Lung (tissue), 11 donors: ENCODE measurements at regions not wholly inside any gene's neighbourhood (a gene's known extent, or its start where the extent isn't known, plus 50 kb on each side); places are given as distances from the start of the nearest gene placed in this dataset.
"Not testable (repeated sequence)": the region's sequence is repeated elsewhere in the genome, so short reads cannot be mapped to it uniquely, and the experiment has no call there.

ENCODE experiments used
- ATAC-seq: fragments of 200-7000 bp; cut with Tn5 transposase; one replicate; pipeline ENCODE4 v1.9.1; 2020; ENCODE audit warnings: moderate number of reproducible peaks; ENCODE audit not compliant: insufficient read depth, low FRiP score
- DNase-seq, 3 donors: peaks; one replicate each; pipeline ENCODE4 v3.0.0-alpha.2; 2013 to 2017
- H3K27ac ChIP-seq, 2 donors: one replicate each; pipeline ENCODE4 v1.5.1; 2013; ENCODE audit warnings: mild to moderate bottlenecking in 2 of 2, moderate library complexity in 2 of 2, control low read depth in 1 of 2, inconsistent platforms in 1 of 2, low read depth in 1 of 2, low read length in 1 of 2
- H3K27me3 ChIP-seq, 3 donors: one replicate each; pipeline ENCODE4 v1.5.1; 2013; ENCODE audit warnings: low read length in 2 of 3; ENCODE audit not compliant: control insufficient read depth in 3 of 3, insufficient read depth in 3 of 3
- H3K36me3 ChIP-seq, 4 donors: one replicate each; pipeline ENCODE4 v1.5.1; 2013; ENCODE audit warnings: low read length in 4 of 4, mild to moderate bottlenecking in 1 of 4, moderate library complexity in 1 of 4; ENCODE audit not compliant: control insufficient read depth in 4 of 4, insufficient read depth in 4 of 4
- H3K4me1 ChIP-seq, 5 donors: one replicate each; pipeline ENCODE4 v1.5.1; 2013; ENCODE audit warnings: low read length in 5 of 5, mild to moderate bottlenecking in 2 of 5, moderate library complexity in 1 of 5; ENCODE audit not compliant: control insufficient read depth in 5 of 5, insufficient read depth in 5 of 5
- H3K4me3 ChIP-seq: one replicate; pipeline ENCODE4 v1.5.1; 2013; ENCODE audit warnings: mild to moderate bottlenecking, control low read depth, moderate library complexity
- H3K9ac ChIP-seq, 2 donors: one replicate each; pipeline ENCODE4 v1.5.1; 2013; ENCODE audit warnings: low read length in 2 of 2, control low read depth in 1 of 2; ENCODE audit not compliant: insufficient read depth in 1 of 2
- H3K9me3 ChIP-seq, 4 donors: one replicate each; pipeline ENCODE4 v1.5.1; 2013; ENCODE audit warnings: low read length in 3 of 4, mild to moderate bottlenecking in 1 of 4, moderate library complexity in 1 of 4; ENCODE audit not compliant: control insufficient read depth in 4 of 4, insufficient read depth in 3 of 4
- CTCF ChIP-seq: IDR thresholded peaks from 2 replicates; pipeline ENCODE4 v1.5.1; 2012; ENCODE audit warnings: mild to moderate bottlenecking; ENCODE audit errors: control extremely low read depth, extremely low read depth
- WGBS, 2 donors: extraction: QIAGEN DNeasy Blood & Tissue Kit; methylation state at CpG; one replicate each; pipeline ENCODE4 v1.1.7; 2013; 5-methylcytosine and 5-hydroxymethylcytosine counted together
- donor health status: control.
- donor health status: control.
- donor health status: Bipolar disorder and iron deficiency.
- donor health status: healthy.
- donor health status: DM: yes; HTN: yes; CAD: no.

- no peak for DNase-seq
- Histone ChIP-seq H3K27ac (no peak overlapping the region), H3K4me1 (no peaks in the 10 kb centered on the region), H3K9me3 (no peaks in the 10 kb centered on the region), H3K4me3 (no peak overlapping the region), H3K27me3 (no peaks in the 10 kb centered on the region), H3K36me3 (no peaks in the 10 kb centered on the region), H3K9ac (no peak overlapping the region)
- TF ChIP-seq CTCF: no peak
- ATAC-seq: no peak
Measured at GRCh38 chr13:90835826-90836225, 511.7 kb upstream of the MIR17HG start.

- H3K36me3 ChIP-seq: no peaks in the 10 kb centered on the region
- TF ChIP-seq CTCF: no peak
- H3K9ac ChIP-seq: no peak overlapping the region
- H3K9me3 ChIP-seq: no peaks in the 10 kb centered on the region
- no peaks in the 10 kb centered on the region for H3K4me1 ChIP-seq
- no peak overlapping the region for H3K27ac ChIP-seq
- WGBS, 2 donors: 93 to 95% methylated on average over 4 of the region's 4 CpGs
- H3K4me3 ChIP-seq: no peak overlapping the region
- no peak for ATAC-seq
- DNase-seq: no peak
- no peaks in the 10 kb centered on the region for H3K27me3 ChIP-seq
Measured at GRCh38 chr13:90838317-90838960, 509.0 kb upstream of the MIR17HG start.

- Histone ChIP-seq H3K9ac (no peak overlapping the region), H3K27ac (no peak overlapping the region), H3K4me1 (no peaks in the 10 kb centered on the region), H3K9me3 (no peaks in the 10 kb centered on the region), H3K27me3 (no peaks in the 10 kb centered on the region), H3K36me3 (no peaks in the 10 kb centered on the region), H3K4me3 (no peak overlapping the region)
- DNase-seq: no peak
- TF ChIP-seq CTCF: no peak
- no peak for ATAC-seq
Measured at GRCh38 chr13:90839061-90839460, 508.4 kb upstream of the MIR17HG start.

GRCh38 chr13:90846936-90847335 is 500.6 kb upstream of the MIR17HG start:
- TF ChIP-seq CTCF: no peak
- Histone ChIP-seq H3K4me3 (no peak overlapping the region), H3K36me3 (no peaks in the 10 kb centered on the region), H3K9ac (no peak overlapping the region), H3K27me3 (no peaks in the 10 kb centered on the region), H3K27ac (no peak overlapping the region), H3K9me3 (peaks cover 0 to 3% (median 0%) of the 10 kb centered on the region in 4 donors), H3K4me1 (no peaks in the 10 kb centered on the region)
- 92 to 96% methylated on average over 1 of the region's 1 CpG for WGBS, 2 donors
- DNase-seq (no peak), ATAC-seq (no peak)

- 86 to 93% methylated on average over 9 to 10 of the region's 10 CpGs for WGBS, 2 donors
- H3K27me3 ChIP-seq, H3K4me1 ChIP-seq, H3K4me3 ChIP-seq, H3K36me3 ChIP-seq, ATAC-seq, H3K9me3 ChIP-seq, DNase-seq, H3K27ac ChIP-seq, H3K9ac ChIP-seq: not testable (repeated sequence)
Measured at GRCh38 chr13:90853666-90854065, 493.8 kb upstream of the MIR17HG start.
